ENCODE measurements at regions not wholly inside any gene's neighbourhood (a gene's known extent, or its start where the extent isn't known, plus 50 kb on each side); places are given as distances from the start of the nearest gene placed in this dataset.

DNA sequence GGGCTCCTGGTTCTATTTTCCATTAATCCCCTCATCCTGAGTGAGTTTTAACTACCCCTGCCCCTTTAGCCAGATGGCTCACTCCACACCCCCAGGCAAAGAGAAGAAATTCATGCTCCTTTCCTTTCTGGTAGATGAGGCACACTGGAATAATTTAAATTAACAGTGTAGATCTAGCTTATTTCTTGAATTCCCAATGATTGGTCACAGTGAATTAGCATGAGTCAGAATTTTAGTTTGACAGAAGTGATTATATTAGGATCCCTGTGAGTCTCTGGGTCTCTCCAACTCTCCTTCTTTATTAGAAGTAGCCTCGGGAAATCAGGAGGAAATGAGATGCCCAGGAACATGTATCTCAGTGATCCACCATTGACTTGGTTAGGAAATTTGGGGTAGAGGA lies 103.1 kb upstream of the KAZN start:
- intact Hi-C loops (cut with micrococcal nuclease): no loop called here
- Mint-ChIP-seq H3K27me3 (peaks cover 19% of the 10 kb centered on the region), H3K4me3 (no peak overlapping the region), H3K9me3 (ENCODE audit: insufficient read depth) (no peaks in the 10 kb centered on the region), H3K4me1 (no peaks in the 10 kb centered on the region), H3K27ac (no peak overlapping the region)
- no peak overlapping the region for H3K27ac ChIP-seq (ENCODE audit: low read length in 2 of 2)
- peaks cover 0 to 8% (median under 1%) of the 10 kb centered on the region in 4 experiments for H3K27me3 ChIP-seq (replicated peaks in 1 of 4; ENCODE audit: control extremely low read depth in 1 of 4, control insufficient read depth in 3 of 4, insufficient read depth in 4 of 4, low read length in 3 of 4)
- no peak for ATAC-seq (ENCODE audit: low read depth)
- no peaks in the 10 kb centered on the region for H3K4me1 ChIP-seq (ENCODE audit: control insufficient read depth in 2 of 2, insufficient read depth in 2 of 2, low read length in 2 of 2)
- H3K36me3 ChIP-seq (replicated peaks in 1 of 2; ENCODE audit: control extremely low read depth in 1 of 2, control insufficient read depth in 1 of 2, extremely low read depth in 1 of 2, insufficient read depth in 2 of 2, low read length in 1 of 2): no peaks in the 10 kb centered on the region
- no peak overlapping the region for H3K4me2 ChIP-seq (replicated peaks; ENCODE audit: low read depth, low read length, poor library complexity, severe bottlenecking)
- H3K79me2 ChIP-seq (ENCODE audit: control insufficient read depth, insufficient read depth, low read length): no peaks in the 10 kb centered on the region
- TF ChIP-seq EZH2 (IDR thresholded peaks at IDR 0.05; ENCODE audit: borderline replicate concordance, insufficient read depth, low read depth, low read length, poor library complexity, severe bottlenecking): no peak
- TF ChIP-seq, protein P1, sequence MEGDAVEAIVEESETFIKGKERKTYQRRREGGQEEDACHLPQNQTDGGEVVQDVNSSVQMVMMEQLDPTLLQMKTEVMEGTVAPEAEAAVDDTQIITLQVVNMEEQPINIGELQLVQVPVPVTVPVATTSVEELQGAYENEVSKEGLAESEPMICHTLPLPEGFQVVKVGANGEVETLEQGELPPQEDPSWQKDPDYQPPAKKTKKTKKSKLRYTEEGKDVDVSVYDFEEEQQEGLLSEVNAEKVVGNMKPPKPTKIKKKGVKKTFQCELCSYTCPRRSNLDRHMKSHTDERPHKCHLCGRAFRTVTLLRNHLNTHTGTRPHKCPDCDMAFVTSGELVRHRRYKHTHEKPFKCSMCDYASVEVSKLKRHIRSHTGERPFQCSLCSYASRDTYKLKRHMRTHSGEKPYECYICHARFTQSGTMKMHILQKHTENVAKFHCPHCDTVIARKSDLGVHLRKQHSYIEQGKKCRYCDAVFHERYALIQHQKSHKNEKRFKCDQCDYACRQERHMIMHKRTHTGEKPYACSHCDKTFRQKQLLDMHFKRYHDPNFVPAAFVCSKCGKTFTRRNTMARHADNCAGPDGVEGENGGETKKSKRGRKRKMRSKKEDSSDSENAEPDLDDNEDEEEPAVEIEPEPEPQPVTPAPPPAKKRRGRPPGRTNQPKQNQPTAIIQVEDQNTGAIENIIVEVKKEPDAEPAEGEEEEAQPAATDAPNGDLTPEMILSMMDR (IDR thresholded peaks at IDR 0.05): no peak
- H3K9me3 ChIP-seq (ENCODE audit: control extremely low read depth in 1 of 3, control insufficient read depth in 2 of 3, insufficient read depth in 1 of 3, low read length in 2 of 3): no peaks in the 10 kb centered on the region
- H2AFZ ChIP-seq (ENCODE audit: insufficient read depth, low read depth, low read length, poor library complexity, severe bottlenecking): no peak overlapping the region
- H3K4me3 ChIP-seq (ENCODE audit: control extremely low read depth in 1 of 5, extremely low read depth in 1 of 5, insufficient read depth in 1 of 5, low read depth in 2 of 5, low read length in 4 of 5): no peak overlapping the region
- H3K9ac ChIP-seq (ENCODE audit: low read length): no peak overlapping the region
- CTCF ChIA-PET: no interaction called here
- POLR2A ChIA-PET: no interaction called here
- no peak for DNase-seq
- H4K20me1 ChIP-seq (ENCODE audit: control insufficient read depth, insufficient read depth, low read length, poor library complexity, severe bottlenecking): no peaks in the 10 kb centered on the region
- 80% methylated on average over 1 of the region's 1 CpG for WGBS (ENCODE audit: insufficient coverage)

DNA sequence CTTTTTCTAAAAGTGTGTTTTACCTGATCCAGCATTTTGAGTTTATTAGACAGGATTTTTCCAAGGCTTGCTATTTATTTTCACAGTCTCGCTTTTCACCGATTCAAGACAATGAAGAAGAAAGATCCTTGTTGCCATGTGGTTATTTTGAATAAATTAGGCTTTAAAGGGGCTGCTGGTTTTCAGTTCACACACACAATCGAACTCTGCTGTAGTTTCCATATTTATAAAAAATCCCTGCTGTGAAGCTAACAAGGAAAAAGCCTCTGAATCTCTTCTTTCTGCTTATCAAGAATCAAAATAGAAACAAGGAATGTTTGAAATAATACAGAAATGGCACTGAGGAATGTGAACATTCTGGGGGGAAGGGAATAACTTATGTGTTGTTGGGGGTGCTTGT lies 102.5 kb upstream of the KAZN start:
- Histone ChIP-seq H3K4me1 (ENCODE audit: control insufficient read depth in 2 of 2, insufficient read depth in 2 of 2, low read length in 2 of 2) (no peaks in the 10 kb centered on the region), H2AFZ (ENCODE audit: insufficient read depth, low read depth, low read length, poor library complexity, severe bottlenecking) (no peak overlapping the region), H3K27ac (ENCODE audit: low read length in 2 of 2) (no peak overlapping the region), H3K27me3 (replicated peaks in 1 of 4; ENCODE audit: control extremely low read depth in 1 of 4, control insufficient read depth in 3 of 4, insufficient read depth in 4 of 4, low read length in 3 of 4) (peaks cover 0 to 8% (median under 1%) of the 10 kb centered on the region in 4 experiments), H3K4me2 (replicated peaks; ENCODE audit: low read depth, low read length, poor library complexity, severe bottlenecking) (no peak overlapping the region), H4K20me1 (ENCODE audit: control insufficient read depth, insufficient read depth, low read length, poor library complexity, severe bottlenecking) (no peaks in the 10 kb centered on the region), H3K36me3 (replicated peaks in 1 of 2; ENCODE audit: control extremely low read depth in 1 of 2, control insufficient read depth in 1 of 2, extremely low read depth in 1 of 2, insufficient read depth in 2 of 2, low read length in 1 of 2) (no peaks in the 10 kb centered on the region), H3K9ac (ENCODE audit: low read length) (no peak overlapping the region), H3K9me3 (ENCODE audit: control extremely low read depth in 1 of 3, control insufficient read depth in 2 of 3, insufficient read depth in 1 of 3, low read length in 2 of 3) (no peaks in the 10 kb centered on the region), H3K79me2 (ENCODE audit: control insufficient read depth, insufficient read depth, low read length) (no peaks in the 10 kb centered on the region), H3K4me3 (ENCODE audit: control extremely low read depth in 1 of 5, extremely low read depth in 1 of 5, insufficient read depth in 1 of 5, low read depth in 2 of 5, low read length in 4 of 5) (no peak overlapping the region)
- Mint-ChIP-seq H3K4me3 (no peak overlapping the region), H3K9me3 (ENCODE audit: insufficient read depth) (no peaks in the 10 kb centered on the region), H3K4me1 (no peaks in the 10 kb centered on the region), H3K27me3 (peaks cover 20% of the 10 kb centered on the region), H3K27ac (no peak overlapping the region)
- TF ChIP-seq, protein P1 (IDR thresholded peaks at IDR 0.05): no peak
- no peak for TF ChIP-seq EZH2 (IDR thresholded peaks at IDR 0.05; ENCODE audit: borderline replicate concordance, insufficient read depth, low read depth, low read length, poor library complexity, severe bottlenecking)
- ChIA-PET POLR2A (no interaction called here), CTCF (no interaction called here)
- WGBS (ENCODE audit: insufficient coverage): no CpG with 5 or more reads among the region's 3 CpGs
- intact Hi-C loops (cut with micrococcal nuclease): no loop called here
- no peak for ATAC-seq (ENCODE audit: low read depth)
- DNase-seq: no peak

Measured in B cell (primary cell).